ENCODE measurements at regions not wholly inside any gene's neighbourhood (a gene's known extent, or its start where the extent isn't known, plus 50 kb on each side); places are given as distances from the start of the nearest gene placed in this dataset.

GRCh38 chr7:153509768-153510167, 542.4 kb upstream of the DPP6 start:
- no peak for TF ChIP-seq CTCF (IDR thresholded peaks at IDR 0.05)
- no peak for TF ChIP-seq POLR2AphosphoS5 (IDR thresholded peaks at IDR 0.05)
